ENCODE measurements at regions not wholly inside any gene's neighbourhood (a gene's known extent, or its start where the extent isn't known, plus 50 kb on each side); places are given as distances from the start of the nearest gene placed in this dataset.

DNA sequence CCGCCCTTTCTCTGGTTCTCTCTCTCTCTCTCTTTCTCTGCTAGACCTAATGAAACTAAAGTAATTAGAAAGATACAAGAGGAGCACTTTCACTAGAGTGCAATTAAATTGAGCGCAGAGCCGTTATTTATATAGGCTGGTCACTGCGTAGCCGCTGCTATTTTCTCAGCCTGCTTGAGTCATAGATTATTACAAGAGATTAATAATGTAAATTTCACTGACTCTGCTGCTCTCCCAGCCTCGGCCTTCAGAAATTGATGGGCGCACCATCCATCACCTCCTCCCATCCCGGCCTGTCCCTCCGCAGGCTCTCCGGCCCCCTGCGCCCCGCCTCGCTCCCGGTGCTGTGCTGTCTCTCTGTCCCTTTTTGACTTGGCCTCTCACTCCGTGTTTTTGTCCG lies 268.0 kb upstream of the MVB12B start:
- DNase-seq (ENCODE audit: low read depth, low spot score), result no peak
- Histone ChIP-seq H3K27me3 (ENCODE audit: control insufficient read depth, insufficient read depth, low read length) (peaks cover 55% of the 10 kb centered on the region), H3K4me3 (ENCODE audit: low read depth, low read length) (no peak overlapping the region), H3K9me3 (ENCODE audit: control insufficient read depth, insufficient read depth, low read length) (no peaks in the 10 kb centered on the region; the same call in 1 of the 2 replicates), H3K27ac (ENCODE audit: low read depth, low read length) (no peak overlapping the region)
- POLR2A ChIA-PET, result interaction anchor here (0.6 kb wide), 1 partner anchor 351 kb away, joined by 3 read pairs; the partner anchor contains the start of gene MAPKAP1
- CTCF ChIA-PET, result no interaction called here
- TF ChIP-seq, protein P1, sequence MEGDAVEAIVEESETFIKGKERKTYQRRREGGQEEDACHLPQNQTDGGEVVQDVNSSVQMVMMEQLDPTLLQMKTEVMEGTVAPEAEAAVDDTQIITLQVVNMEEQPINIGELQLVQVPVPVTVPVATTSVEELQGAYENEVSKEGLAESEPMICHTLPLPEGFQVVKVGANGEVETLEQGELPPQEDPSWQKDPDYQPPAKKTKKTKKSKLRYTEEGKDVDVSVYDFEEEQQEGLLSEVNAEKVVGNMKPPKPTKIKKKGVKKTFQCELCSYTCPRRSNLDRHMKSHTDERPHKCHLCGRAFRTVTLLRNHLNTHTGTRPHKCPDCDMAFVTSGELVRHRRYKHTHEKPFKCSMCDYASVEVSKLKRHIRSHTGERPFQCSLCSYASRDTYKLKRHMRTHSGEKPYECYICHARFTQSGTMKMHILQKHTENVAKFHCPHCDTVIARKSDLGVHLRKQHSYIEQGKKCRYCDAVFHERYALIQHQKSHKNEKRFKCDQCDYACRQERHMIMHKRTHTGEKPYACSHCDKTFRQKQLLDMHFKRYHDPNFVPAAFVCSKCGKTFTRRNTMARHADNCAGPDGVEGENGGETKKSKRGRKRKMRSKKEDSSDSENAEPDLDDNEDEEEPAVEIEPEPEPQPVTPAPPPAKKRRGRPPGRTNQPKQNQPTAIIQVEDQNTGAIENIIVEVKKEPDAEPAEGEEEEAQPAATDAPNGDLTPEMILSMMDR (IDR thresholded peaks at IDR 0.05; ENCODE audit: low read depth, low read length), result no peak

DNA sequence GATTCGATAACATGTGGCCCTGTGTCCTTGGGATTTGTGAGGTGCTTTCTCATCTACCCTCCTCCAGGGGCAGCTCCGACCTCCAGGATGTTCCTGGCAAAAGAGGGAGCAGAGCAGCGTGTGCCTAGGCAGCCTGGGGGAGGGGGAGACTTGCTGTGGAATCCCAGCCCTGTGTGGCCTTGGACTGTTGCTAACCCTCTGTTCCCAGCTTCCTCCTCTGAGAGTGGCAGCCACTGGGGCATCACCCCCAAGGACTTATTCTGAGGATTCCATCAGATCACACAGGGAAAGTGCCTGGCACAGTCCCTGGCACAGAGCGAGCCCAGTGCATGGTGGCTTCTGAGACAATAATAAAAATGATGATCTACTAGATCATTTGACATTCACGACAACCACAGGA lies 265.1 kb upstream of the MVB12B start:
- ChIA-PET POLR2A (no interaction called here), CTCF (no interaction called here)
- Histone ChIP-seq H3K4me3 (ENCODE audit: low read depth, low read length) (no peak overlapping the region), H3K27me3 (ENCODE audit: control insufficient read depth, insufficient read depth, low read length) (peaks cover 38% of the 10 kb centered on the region), H3K27ac (ENCODE audit: low read depth, low read length) (no peak overlapping the region), H3K9me3 (ENCODE audit: control insufficient read depth, insufficient read depth, low read length) (no peaks in the 10 kb centered on the region; the same call in 1 of the 2 replicates)
- DNase-seq (ENCODE audit: low read depth, low spot score), result no peak
- TF ChIP-seq, protein P1 (IDR thresholded peaks at IDR 0.05; ENCODE audit: low read depth, low read length), result no peak

DNA sequence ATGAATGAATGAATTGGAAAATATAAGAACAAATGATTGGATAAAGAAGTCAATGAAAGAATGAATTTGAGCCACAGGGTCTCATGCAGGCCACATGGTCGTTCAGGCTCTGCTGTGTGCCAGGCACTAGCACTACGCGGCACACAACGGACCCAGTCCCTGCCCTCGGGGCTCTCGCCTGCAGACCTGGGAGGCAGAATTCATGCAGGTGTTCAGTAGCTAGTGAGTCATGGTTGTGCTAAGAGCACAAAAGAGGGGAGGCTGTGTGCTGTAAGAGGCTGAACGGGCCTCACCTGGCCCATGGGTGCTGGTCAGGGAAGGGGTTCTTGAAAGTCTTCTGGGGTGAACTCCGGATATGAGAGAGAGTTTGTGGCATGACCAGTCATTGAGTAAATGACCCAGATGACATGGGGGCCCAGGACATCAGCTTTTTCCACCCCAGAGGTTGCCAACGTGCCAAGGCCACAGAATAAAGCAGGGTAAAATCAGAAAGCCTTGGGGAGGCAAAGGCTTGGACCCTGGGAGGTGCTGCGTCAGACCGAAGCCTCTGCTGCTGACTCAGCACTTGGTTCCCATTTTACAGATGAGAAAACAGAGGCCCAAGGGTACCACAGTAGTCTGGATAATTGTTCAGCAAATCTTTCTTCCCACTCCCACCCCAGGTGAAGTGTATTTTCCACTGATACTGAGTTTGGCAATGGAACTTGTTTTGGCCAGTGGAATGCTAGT lies 264.3 kb upstream of the MVB12B start:
- Histone ChIP-seq H3K9me3 (ENCODE audit: control insufficient read depth, insufficient read depth, low read length) (no peaks in the 10 kb centered on the region; the same call in 1 of the 2 replicates), H3K4me3 (ENCODE audit: low read depth, low read length) (no peak overlapping the region), H3K27ac (ENCODE audit: low read depth, low read length) (no peak overlapping the region), H3K27me3 (ENCODE audit: control insufficient read depth, insufficient read depth, low read length) (peaks cover 36% of the 10 kb centered on the region)
- TF ChIP-seq, protein P1 (IDR thresholded peaks at IDR 0.05; ENCODE audit: low read depth, low read length), result no peak
- ChIA-PET POLR2A (no interaction called here), CTCF (no interaction called here)
- DNase-seq (ENCODE audit: low read depth, low spot score), result no peak

DNA sequence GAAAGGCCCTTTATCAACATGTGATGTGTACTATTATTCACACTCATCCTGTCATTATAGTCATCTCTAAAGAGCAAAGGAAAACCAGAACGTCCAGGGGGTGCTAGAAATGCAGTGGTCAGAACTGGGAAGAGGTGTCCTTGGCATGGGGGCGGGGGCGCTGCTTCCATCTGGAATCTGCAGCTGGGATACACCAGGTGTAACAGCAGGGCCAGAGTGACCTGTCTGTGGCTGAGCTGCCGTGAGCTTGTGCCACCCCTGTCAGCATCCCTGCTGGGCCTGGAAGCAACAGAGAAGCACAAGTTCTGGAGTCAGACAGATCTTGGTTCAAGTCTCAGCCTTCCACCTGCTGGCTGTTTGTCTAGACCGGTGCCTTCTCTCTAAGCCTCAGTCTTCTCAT lies 263.3 kb upstream of the MVB12B start:
- CTCF ChIA-PET, result no interaction called here
- no peaks in the 10 kb centered on the region; the same call in 1 of the 2 replicates for H3K9me3 ChIP-seq (ENCODE audit: control insufficient read depth, insufficient read depth, low read length)
- DNase-seq (ENCODE audit: low read depth, low spot score), result no peak
- H3K27me3 ChIP-seq (ENCODE audit: control insufficient read depth, insufficient read depth, low read length), result peaks cover 28% of the 10 kb centered on the region
- POLR2A ChIA-PET, result no interaction called here
- H3K4me3 ChIP-seq (ENCODE audit: low read depth, low read length), result no peak overlapping the region
- no peak overlapping the region for H3K27ac ChIP-seq (ENCODE audit: low read depth, low read length)
- TF ChIP-seq, protein P1 (IDR thresholded peaks at IDR 0.05; ENCODE audit: low read depth, low read length), result no peak

DNA sequence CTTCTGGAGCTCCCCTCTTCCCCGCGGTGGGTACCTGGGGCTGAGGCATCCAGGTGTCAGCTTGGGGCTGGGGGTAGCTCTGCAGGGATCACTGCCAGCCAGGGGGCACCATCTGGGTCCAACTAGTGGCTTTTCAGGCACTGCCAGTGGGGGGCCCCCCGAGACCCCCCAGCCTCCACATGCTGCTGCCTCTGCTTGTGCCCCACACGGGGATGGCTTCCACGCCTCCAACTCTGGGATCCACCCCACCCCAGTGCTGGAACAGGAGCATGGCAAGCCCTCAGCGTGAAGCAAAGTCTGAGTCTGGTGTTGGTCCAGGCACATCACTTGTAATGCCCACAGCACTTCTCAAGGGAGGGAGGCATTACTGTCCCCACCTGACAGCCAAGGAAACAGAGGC lies 260.5 kb upstream of the MVB12B start:
- Histone ChIP-seq H3K4me3 (ENCODE audit: low read depth, low read length) (no peak overlapping the region), H3K27ac (ENCODE audit: low read depth, low read length) (no peak overlapping the region), H3K27me3 (ENCODE audit: control insufficient read depth, insufficient read depth, low read length) (peaks cover 12% of the 10 kb centered on the region), H3K9me3 (ENCODE audit: control insufficient read depth, insufficient read depth, low read length) (no peaks in the 10 kb centered on the region; the same call in none of the 2 replicates)
- no peak for DNase-seq (ENCODE audit: low read depth, low spot score)
- TF ChIP-seq, protein P1 (IDR thresholded peaks at IDR 0.05; ENCODE audit: low read depth, low read length), result no peak
- POLR2A ChIA-PET, result no interaction called here
- CTCF ChIA-PET, result no interaction called here

Data from AG04450 (cell line).